Loucy (cell line): ENCODE measurements at regions not wholly inside any gene's neighbourhood (a gene's known extent, or its start where the extent isn't known, plus 50 kb on each side); places are given as distances from the start of the nearest gene placed in this dataset.

Experiments used
- EZH2phosphoT487 ChIP-seq: fragments of 200-600 bp; IDR thresholded peaks from 2 replicates; pipeline ENCODE4 v1.6.1; 2018; ENCODE audit warnings: antibody characterized with exemption, mild to moderate bottlenecking, moderate library complexity, borderline replicate concordance
- TF ChIP-seq, protein P1 (sequence below): fragments of 200-600 bp; sonication (generic); conservative IDR thresholded peaks from 2 replicates; pipeline ENCODE4 v1.5.1; 2014; ENCODE audit warnings: mild to moderate bottlenecking, antibody characterized with exemption, low read length

DNA sequence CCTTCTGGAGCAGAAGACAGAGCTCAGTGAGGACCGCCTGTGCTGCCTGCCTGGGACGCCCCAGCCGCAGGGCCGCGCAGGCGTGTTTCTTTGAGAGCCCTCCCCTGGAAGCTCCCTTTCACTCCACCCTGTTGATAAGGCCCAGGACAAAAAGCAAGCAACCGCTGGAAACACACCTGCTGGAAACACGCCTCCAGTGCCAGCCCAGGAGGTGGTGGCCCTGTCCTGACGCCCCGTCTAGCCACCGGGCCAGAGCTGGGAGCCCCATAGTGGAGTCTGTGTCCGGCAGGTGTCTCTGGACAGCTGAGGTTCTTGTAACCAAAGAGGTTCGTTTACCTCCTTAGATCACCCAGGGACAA is 173.8 kb downstream of the KATNAL1 start:
- TF ChIP-seq, protein P1, sequence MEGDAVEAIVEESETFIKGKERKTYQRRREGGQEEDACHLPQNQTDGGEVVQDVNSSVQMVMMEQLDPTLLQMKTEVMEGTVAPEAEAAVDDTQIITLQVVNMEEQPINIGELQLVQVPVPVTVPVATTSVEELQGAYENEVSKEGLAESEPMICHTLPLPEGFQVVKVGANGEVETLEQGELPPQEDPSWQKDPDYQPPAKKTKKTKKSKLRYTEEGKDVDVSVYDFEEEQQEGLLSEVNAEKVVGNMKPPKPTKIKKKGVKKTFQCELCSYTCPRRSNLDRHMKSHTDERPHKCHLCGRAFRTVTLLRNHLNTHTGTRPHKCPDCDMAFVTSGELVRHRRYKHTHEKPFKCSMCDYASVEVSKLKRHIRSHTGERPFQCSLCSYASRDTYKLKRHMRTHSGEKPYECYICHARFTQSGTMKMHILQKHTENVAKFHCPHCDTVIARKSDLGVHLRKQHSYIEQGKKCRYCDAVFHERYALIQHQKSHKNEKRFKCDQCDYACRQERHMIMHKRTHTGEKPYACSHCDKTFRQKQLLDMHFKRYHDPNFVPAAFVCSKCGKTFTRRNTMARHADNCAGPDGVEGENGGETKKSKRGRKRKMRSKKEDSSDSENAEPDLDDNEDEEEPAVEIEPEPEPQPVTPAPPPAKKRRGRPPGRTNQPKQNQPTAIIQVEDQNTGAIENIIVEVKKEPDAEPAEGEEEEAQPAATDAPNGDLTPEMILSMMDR, result no peak
- no peak for TF ChIP-seq EZH2phosphoT487
